ENCODE measurements at regions not wholly inside any gene's neighbourhood (a gene's known extent, or its start where the extent isn't known, plus 50 kb on each side); places are given as distances from the start of the nearest gene placed in this dataset.

DNA sequence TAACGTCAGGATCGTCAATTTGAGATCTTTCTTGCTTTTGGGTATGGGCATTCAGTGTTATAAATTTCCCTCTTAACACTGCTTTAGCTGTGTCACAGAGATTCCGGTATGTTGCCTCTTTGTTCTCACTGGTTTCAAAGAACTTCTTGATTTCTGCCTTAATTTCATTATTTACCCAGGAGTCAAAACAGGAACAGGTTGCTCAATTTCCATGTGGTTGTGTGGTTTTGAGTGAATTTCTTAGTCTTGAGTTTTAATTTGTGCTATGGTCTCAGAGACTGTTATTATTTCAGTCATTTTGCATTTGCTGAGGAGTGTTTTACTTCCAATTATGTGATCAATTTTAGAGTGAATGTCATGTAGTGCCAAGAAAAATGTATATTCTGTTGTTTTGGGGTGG lies 153.1 kb downstream of the PCDH17 start:
- DNase-seq (ENCODE audit: low spot score) = no peak
- H3K27ac Mint-ChIP-seq = no peak overlapping the region
- H3K36me3 Mint-ChIP-seq = no peaks in the 10 kb centered on the region
- ChIA-PET CTCF (interaction anchor here (1.1 kb wide), 1 partner anchor 152 kb away, joined by 3 read pairs; no protein-coding TSS in a partner anchor), POLR2A (no interaction called here)
- no peak for ATAC-seq
- peaks cover 12% of the 10 kb centered on the region; the same call in 1 of the 2 replicates for H3K4me1 Mint-ChIP-seq
- H3K27me3 Mint-ChIP-seq (ENCODE audit: low read depth) = no peaks in the 10 kb centered on the region
- TF ChIP-seq FOXJ3 (CRISPR knock-in tag; IDR thresholded peaks at IDR 0.05; ENCODE audit: borderline replicate concordance) (no peak), GABPB1 (CRISPR knock-in tag; IDR thresholded peaks at IDR 0.05) (no peak), ZNF396 (CRISPR knock-in tag; IDR thresholded peaks at IDR 0.05; ENCODE audit: borderline replicate concordance) (no peak), ZNF317 (CRISPR knock-in tag; IDR thresholded peaks at IDR 0.05; ENCODE audit: borderline replicate concordance, low read depth) (no peak), TEAD1 (CRISPR knock-in tag; IDR thresholded peaks at IDR 0.05) (no peak), PRRX2 (CRISPR knock-in tag; IDR thresholded peaks at IDR 0.05) (no peak), E2F4 (CRISPR knock-in tag; IDR thresholded peaks at IDR 0.05; ENCODE audit: borderline replicate concordance, low read depth) (no peak), NFATC4 (CRISPR knock-in tag; IDR thresholded peaks at IDR 0.05) (no peak), ZNF138 (CRISPR knock-in tag; conservative IDR thresholded peaks at IDR 0.05) (no peak), ETV6 (CRISPR knock-in tag; IDR thresholded peaks at IDR 0.05) (no peak), ZMAT4 (CRISPR knock-in tag; IDR thresholded peaks at IDR 0.05) (no peak), NR2C2 (CRISPR knock-in tag; IDR thresholded peaks at IDR 0.05) (no peak), FOXP1 (CRISPR knock-in tag; IDR thresholded peaks at IDR 0.05; ENCODE audit: borderline replicate concordance) (no peak)
- TF ChIP-seq, protein P1, sequence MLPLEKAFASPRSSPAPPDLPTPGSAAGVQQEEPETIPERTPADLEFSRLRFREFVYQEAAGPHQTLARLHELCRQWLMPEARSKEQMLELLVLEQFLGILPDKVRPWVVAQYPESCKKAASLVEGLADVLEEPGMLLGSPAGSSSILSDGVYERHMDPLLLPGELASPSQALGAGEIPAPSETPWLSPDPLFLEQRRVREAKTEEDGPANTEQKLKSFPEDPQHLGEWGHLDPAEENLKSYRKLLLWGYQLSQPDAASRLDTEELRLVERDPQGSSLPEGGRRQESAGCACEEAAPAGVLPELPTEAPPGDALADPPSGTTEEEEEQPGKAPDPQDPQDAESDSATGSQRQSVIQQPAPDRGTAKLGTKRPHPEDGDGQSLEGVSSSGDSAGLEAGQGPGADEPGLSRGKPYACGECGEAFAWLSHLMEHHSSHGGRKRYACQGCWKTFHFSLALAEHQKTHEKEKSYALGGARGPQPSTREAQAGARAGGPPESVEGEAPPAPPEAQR (CRISPR knock-in tag; IDR thresholded peaks at IDR 0.05) = no peak
- TF ChIP-seq, protein P2, sequence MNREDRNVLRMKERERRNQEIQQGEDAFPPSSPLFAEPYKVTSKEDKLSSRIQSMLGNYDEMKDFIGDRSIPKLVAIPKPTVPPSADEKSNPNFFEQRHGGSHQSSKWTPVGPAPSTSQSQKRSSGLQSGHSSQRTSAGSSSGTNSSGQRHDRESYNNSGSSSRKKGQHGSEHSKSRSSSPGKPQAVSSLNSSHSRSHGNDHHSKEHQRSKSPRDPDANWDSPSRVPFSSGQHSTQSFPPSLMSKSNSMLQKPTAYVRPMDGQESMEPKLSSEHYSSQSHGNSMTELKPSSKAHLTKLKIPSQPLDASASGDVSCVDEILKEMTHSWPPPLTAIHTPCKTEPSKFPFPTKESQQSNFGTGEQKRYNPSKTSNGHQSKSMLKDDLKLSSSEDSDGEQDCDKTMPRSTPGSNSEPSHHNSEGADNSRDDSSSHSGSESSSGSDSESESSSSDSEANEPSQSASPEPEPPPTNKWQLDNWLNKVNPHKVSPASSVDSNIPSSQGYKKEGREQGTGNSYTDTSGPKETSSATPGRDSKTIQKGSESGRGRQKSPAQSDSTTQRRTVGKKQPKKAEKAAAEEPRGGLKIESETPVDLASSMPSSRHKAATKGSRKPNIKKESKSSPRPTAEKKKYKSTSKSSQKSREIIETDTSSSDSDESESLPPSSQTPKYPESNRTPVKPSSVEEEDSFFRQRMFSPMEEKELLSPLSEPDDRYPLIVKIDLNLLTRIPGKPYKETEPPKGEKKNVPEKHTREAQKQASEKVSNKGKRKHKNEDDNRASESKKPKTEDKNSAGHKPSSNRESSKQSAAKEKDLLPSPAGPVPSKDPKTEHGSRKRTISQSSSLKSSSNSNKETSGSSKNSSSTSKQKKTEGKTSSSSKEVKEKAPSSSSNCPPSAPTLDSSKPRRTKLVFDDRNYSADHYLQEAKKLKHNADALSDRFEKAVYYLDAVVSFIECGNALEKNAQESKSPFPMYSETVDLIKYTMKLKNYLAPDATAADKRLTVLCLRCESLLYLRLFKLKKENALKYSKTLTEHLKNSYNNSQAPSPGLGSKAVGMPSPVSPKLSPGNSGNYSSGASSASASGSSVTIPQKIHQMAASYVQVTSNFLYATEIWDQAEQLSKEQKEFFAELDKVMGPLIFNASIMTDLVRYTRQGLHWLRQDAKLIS (CRISPR knock-in tag; IDR thresholded peaks at IDR 0.05; ENCODE audit: borderline replicate concordance) = no peak
- H3K4me3 Mint-ChIP-seq = no peak overlapping the region
- no peaks in the 10 kb centered on the region for H3K9me3 Mint-ChIP-seq

GRCh38 chr13:57787058-57787791 lies 155.7 kb downstream of the PCDH17 start:
- H3K27me3 Mint-ChIP-seq (ENCODE audit: low read depth) = no peaks in the 10 kb centered on the region
- no peaks in the 10 kb centered on the region for H3K9me3 Mint-ChIP-seq
- H3K36me3 Mint-ChIP-seq = no peaks in the 10 kb centered on the region
- peak; percentile 36 for DNase-seq (ENCODE audit: low spot score)
- peaks cover 12% of the 10 kb centered on the region; the same call in 1 of the 2 replicates for H3K4me1 Mint-ChIP-seq
- no peak overlapping the region for H3K27ac Mint-ChIP-seq
- CTCF ChIA-PET = interaction anchor here (0.9 kb wide), 1 partner anchor 163 kb away, joined by 4 read pairs; no protein-coding TSS in a partner anchor
- POLR2A ChIA-PET = no interaction called here
- ATAC-seq = peak; percentile 89
- H3K4me3 Mint-ChIP-seq = no peak overlapping the region
- TF ChIP-seq ZNF219 (CRISPR knock-in tag; IDR thresholded peaks at IDR 0.05; ENCODE audit: borderline replicate concordance) = no peak
- no peak for TF ChIP-seq RORB (CRISPR knock-in tag; IDR thresholded peaks at IDR 0.05)
- no peak for TF ChIP-seq NFYB (CRISPR knock-in tag; conservative IDR thresholded peaks at IDR 0.05; ENCODE audit: low read depth)
- TF ChIP-seq ZNF396 (CRISPR knock-in tag; IDR thresholded peaks at IDR 0.05; ENCODE audit: borderline replicate concordance) = no peak
- no peak for TF ChIP-seq USF1 (CRISPR knock-in tag; IDR thresholded peaks at IDR 0.05)
- TF ChIP-seq, protein P3, sequence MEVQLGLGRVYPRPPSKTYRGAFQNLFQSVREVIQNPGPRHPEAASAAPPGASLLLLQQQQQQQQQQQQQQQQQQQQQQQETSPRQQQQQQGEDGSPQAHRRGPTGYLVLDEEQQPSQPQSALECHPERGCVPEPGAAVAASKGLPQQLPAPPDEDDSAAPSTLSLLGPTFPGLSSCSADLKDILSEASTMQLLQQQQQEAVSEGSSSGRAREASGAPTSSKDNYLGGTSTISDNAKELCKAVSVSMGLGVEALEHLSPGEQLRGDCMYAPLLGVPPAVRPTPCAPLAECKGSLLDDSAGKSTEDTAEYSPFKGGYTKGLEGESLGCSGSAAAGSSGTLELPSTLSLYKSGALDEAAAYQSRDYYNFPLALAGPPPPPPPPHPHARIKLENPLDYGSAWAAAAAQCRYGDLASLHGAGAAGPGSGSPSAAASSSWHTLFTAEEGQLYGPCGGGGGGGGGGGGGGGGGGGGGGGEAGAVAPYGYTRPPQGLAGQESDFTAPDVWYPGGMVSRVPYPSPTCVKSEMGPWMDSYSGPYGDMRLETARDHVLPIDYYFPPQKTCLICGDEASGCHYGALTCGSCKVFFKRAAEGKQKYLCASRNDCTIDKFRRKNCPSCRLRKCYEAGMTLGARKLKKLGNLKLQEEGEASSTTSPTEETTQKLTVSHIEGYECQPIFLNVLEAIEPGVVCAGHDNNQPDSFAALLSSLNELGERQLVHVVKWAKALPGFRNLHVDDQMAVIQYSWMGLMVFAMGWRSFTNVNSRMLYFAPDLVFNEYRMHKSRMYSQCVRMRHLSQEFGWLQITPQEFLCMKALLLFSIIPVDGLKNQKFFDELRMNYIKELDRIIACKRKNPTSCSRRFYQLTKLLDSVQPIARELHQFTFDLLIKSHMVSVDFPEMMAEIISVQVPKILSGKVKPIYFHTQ (CRISPR knock-in tag; IDR thresholded peaks at IDR 0.05) = no peak
- TF ChIP-seq, protein P1 (CRISPR knock-in tag; IDR thresholded peaks at IDR 0.05) = no peak
- TF ChIP-seq PRRX2 (CRISPR knock-in tag; IDR thresholded peaks at IDR 0.05) = no peak
- no peak for TF ChIP-seq KAT7 (CRISPR knock-in tag; IDR thresholded peaks at IDR 0.05; ENCODE audit: borderline replicate concordance)
- TF ChIP-seq ZNF416 (CRISPR knock-in tag; IDR thresholded peaks at IDR 0.05) = no peak
- no peak for TF ChIP-seq ETV6 (CRISPR knock-in tag; IDR thresholded peaks at IDR 0.05)

All from WTC11 (cell line).